IMR-90 (cell line): ENCODE measurements at regions not wholly inside any gene's neighbourhood (a gene's known extent, or its start where the extent isn't known, plus 50 kb on each side); places are given as distances from the start of the nearest gene placed in this dataset.

Experiments
- ATAC-seq: fragments of 200-7000 bp; cut with Tn5 transposase; 2 replicates; pipeline ENCODE4 v1.9.1; 2020; ENCODE audit warnings: low read depth, mild to moderate bottlenecking, moderate library complexity
- BruUV-seq: library from RNA; stranded (reverse); fragments of 400-500 nt; replicated peaks from 2 replicates; lab custom pipeline; 2021; lab: Mats Ljungman, UMichigan
- CTCF ChIA-PET: fragments of 300-600 bp; formaldehyde crosslinking; extraction: SDS; loops from one replicate; lab custom pipeline; 2021; ENCODE audit warnings: antibody characterized with exemption; lab: Yijun Ruan, JAX
- POLR2A ChIA-PET: fragments of 300-600 bp; sonication (Branson Sonifier 250); formaldehyde crosslinking; loops from one replicate; lab custom pipeline; 2022; ENCODE audit warnings: antibody characterized with exemption; ENCODE audit not compliant: unreplicated experiment; lab: Charles Lee
- DNase-seq: peaks from one replicate; pipeline ENCODE4 v3.0.0; 2013
- H2AFZ ChIP-seq: replicated peaks from 2 replicates; pipeline ENCODE3; 2013; ENCODE audit warnings: low read length, mild to moderate bottlenecking; ENCODE audit not compliant: poor library complexity
- H2AK5ac ChIP-seq: 2 replicates; pipeline ENCODE4 v1.6.1; 2013; ENCODE audit warnings: low read depth, low read length, inconsistent platforms
- H2AK9ac ChIP-seq: replicated peaks from 2 replicates; pipeline ENCODE3; 2013; ENCODE audit warnings: mild to moderate bottlenecking, low read depth, low read length, moderate library complexity; ENCODE audit not compliant: poor library complexity
- H2BK120ac ChIP-seq: 2 replicates; pipeline ENCODE4 v1.6.1; 2013; ENCODE audit warnings: low read depth, low read length, inconsistent platforms
- H2BK15ac ChIP-seq: 3 replicates; pipeline ENCODE4 v1.6.1; 2013; ENCODE audit warnings: low read depth, low read length, inconsistent platforms
- H2BK20ac ChIP-seq: 2 replicates; pipeline ENCODE4 v1.6.1; 2013; ENCODE audit warnings: low read depth, mild to moderate bottlenecking, inconsistent platforms, low read length, moderate library complexity
- H2BK5ac ChIP-seq: 2 replicates; pipeline ENCODE4 v1.6.1; 2013; ENCODE audit warnings: mild to moderate bottlenecking, low read depth, low read length, inconsistent platforms; ENCODE audit not compliant: poor library complexity, severe bottlenecking
- H3K14ac ChIP-seq: replicated peaks from 2 replicates; pipeline ENCODE4 v1.6.1; 2013; ENCODE audit warnings: low read depth, low read length, inconsistent platforms
- H3K18ac ChIP-seq: 2 replicates; pipeline ENCODE4 v1.6.1; 2013; ENCODE audit warnings: low read depth, low read length, control low read depth
- H3K23ac ChIP-seq: 2 replicates; pipeline ENCODE4 v1.6.1; 2013; ENCODE audit warnings: low read depth, low read length, inconsistent platforms
- H3K27ac ChIP-seq: 2 replicates; pipeline ENCODE4 v1.5.1; 2013; ENCODE audit warnings: mild to moderate bottlenecking, control low read depth, low read length; ENCODE audit not compliant: insufficient read depth
- H3K27me3 ChIP-seq: 2 replicates; pipeline ENCODE4 v1.6.1; 2013; ENCODE audit warnings: low read length; ENCODE audit not compliant: control insufficient read depth, insufficient read depth
- H3K36me3 ChIP-seq: 2 replicates; pipeline ENCODE4 v1.6.1; 2013; ENCODE audit warnings: low read length, mixed read lengths; ENCODE audit not compliant: control insufficient read depth, insufficient read depth
- H3K4ac ChIP-seq: 2 replicates; pipeline ENCODE4 v1.6.1; 2013; ENCODE audit warnings: low read depth, low read length, inconsistent platforms
- H3K4me1 ChIP-seq: 2 replicates; pipeline ENCODE4 v1.6.1; 2013; ENCODE audit warnings: low read length, mixed read lengths; ENCODE audit not compliant: control insufficient read depth, insufficient read depth
- H3K4me2 ChIP-seq: 2 replicates; pipeline ENCODE4 v1.6.1; 2013; ENCODE audit warnings: low read depth, mild to moderate bottlenecking, control low read depth, low read length, moderate library complexity
- H3K4me3 ChIP-seq: 2 replicates; pipeline ENCODE4 v1.5.1; 2013; ENCODE audit warnings: low read depth, mild to moderate bottlenecking, control low read depth, low read length, moderate library complexity; ENCODE audit not compliant: insufficient read depth
- H3K56ac ChIP-seq: 2 replicates; pipeline ENCODE4 v1.6.1; 2013; ENCODE audit warnings: low read length, inconsistent platforms; ENCODE audit not compliant: insufficient read depth; ENCODE audit errors: extremely low read depth
- H3K79me1 ChIP-seq, 2 experiments: 2 replicates each; pipeline ENCODE4 v1.6.1; 2013; ENCODE audit warnings: low read length in 2 of 2, inconsistent platforms in 1 of 2, low read depth in 1 of 2
- H3K9ac ChIP-seq: 2 replicates; pipeline ENCODE4 v1.6.1; 2013; ENCODE audit warnings: low read depth, low read length, control low read depth
- H3K9me1 ChIP-seq: 2 replicates; pipeline ENCODE4 v1.6.1; 2013; ENCODE audit warnings: low read length, inconsistent platforms; ENCODE audit not compliant: insufficient read depth
- H3K9me3 ChIP-seq: 2 replicates; pipeline ENCODE4 v1.6.1; 2013; ENCODE audit warnings: low read length; ENCODE audit not compliant: control insufficient read depth, insufficient read depth
- H4K20me1 ChIP-seq: 2 replicates; pipeline ENCODE4 v1.6.1; 2013; ENCODE audit warnings: low read length, inconsistent platforms; ENCODE audit not compliant: insufficient read depth
- H4K5ac ChIP-seq: 2 replicates; pipeline ENCODE4 v1.6.1; 2013; ENCODE audit warnings: mild to moderate bottlenecking, low read depth, low read length, control low read depth
- H4K8ac ChIP-seq, 2 experiments: 2 replicates each; pipeline ENCODE4 v1.6.1; 2013; ENCODE audit warnings: low read depth in 2 of 2, low read length in 2 of 2, control low read depth in 1 of 2, inconsistent platforms in 1 of 2
- H4K91ac ChIP-seq: 2 replicates; pipeline ENCODE4 v1.6.1; 2013; ENCODE audit warnings: low read depth, low read length, inconsistent platforms; ENCODE audit not compliant: insufficient read depth
- MAFK ChIP-seq: IDR thresholded peaks from 2 replicates; pipeline ENCODE4 v1.6.1; 2012; ENCODE audit warnings: low read depth, low read length, improper control_type of control experiment
- WGBS, 2 experiments: methylation state at CpG; one replicate each; pipeline versions ENCODE4 v1.1.5 to v1.1.7; 2013; ENCODE audit warnings: missing lambda C conversion rate in 2 of 2; ENCODE audit not compliant: insufficient read length in 1 of 2; ENCODE audit errors: extremely low coverage in 2 of 2; 5-methylcytosine and 5-hydroxymethylcytosine counted together
- dilution Hi-C: fragments of 300-500 bp; cut with HindIII; formaldehyde crosslinking; loops from one replicate; pipeline ENCODE4 v1.14.3; 2018; ENCODE audit warnings: low sequenced_read_pairs; ENCODE audit not compliant: unreplicated experiment
- in situ Hi-C: fragments of 300-500 bp; cut with MboI; formaldehyde crosslinking; loops from 3 replicates; pipeline ENCODE4 v1.14.3; 2019; ENCODE audit warnings: low sequenced_read_pairs, inconsistent platforms, mixed read lengths
- intact Hi-C: fragments of 100-400 bp; cut with micrococcal nuclease; formaldehyde crosslinking; loops from 2 replicates; pipeline ENCODE4 v1.10.0; 2022
- TF ChIP-seq, protein P1 (sequence below): fragments of 150-350 bp; IDR thresholded peaks from 2 replicates; pipeline ENCODE4 v1.6.1; 2016; ENCODE audit warnings: low read depth, mild to moderate bottlenecking, low read length, moderate library complexity, borderline replicate concordance

DNA sequence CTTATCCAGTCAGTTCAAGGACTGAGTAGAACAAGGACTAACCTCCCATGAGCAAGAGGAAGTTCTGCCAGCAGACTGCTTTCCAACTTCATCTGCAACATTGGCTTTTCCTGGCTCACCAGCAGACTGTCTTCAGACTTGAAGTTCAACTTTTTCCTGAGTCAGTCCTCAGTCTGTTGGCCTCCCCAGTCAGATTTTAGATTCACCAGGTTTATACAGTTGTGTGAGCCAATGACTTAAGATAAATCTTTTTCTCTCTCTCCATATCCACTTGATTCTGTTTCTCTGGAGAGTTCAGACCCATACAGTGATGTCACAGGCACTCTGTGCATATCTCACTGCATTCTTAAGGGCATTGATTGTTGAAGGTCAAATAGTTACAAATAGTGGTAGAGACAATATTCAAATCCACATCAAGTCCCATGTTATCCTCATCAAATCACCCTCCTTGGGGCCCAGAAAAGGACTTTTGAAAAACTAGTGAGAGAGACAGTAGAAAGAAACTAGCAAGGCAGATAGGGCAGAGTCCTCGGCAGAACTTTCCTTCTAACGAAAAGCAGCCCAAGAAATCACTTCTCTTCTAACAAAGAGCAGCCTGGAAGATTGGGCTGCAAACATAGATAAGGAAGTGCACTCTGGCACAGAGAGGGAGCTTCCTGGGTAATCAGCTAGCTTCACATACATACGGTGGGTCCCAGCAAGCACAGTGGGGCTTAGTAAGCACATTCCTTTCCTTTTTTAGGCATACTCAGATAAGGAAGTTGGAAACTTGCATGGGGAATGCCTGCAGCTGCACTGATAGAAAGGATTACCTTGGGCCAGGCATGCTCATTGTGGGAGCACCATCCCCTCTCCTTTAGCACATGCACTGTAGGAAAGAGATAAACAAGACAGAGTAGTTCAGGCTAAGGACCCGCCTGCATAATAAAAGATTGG, 132.3 kb upstream of the FAM20A start:
- intact Hi-C loops (no loop called here), dilution Hi-C loops (no loop called here), in situ Hi-C loops (no loop called here)
- Histone ChIP-seq H4K5ac (peak overlapping the region; percentile 29; the same call in 1 of the 2 replicates), H3K9me3 (no peaks in the 10 kb centered on the region), H3K4ac (peak overlapping the region; percentile 23; the same call in 1 of the 2 replicates), H2BK120ac (peak overlapping the region; percentile 61), H3K14ac (peak overlapping the region; percentile 30; the same call in 1 of the 2 replicates), H4K8ac (peak overlapping the region; percentile 64 to 81; a peak in 3 of 4 replicates), H3K27me3 (no peaks in the 10 kb centered on the region), H2AK9ac (no peak overlapping the region), H2BK20ac (peak overlapping the region; percentile 46), H2BK5ac (peak overlapping the region; percentile 4), H3K4me2 (peak overlapping the region; percentile 0), H4K20me1 (no peaks in the 10 kb centered on the region), H3K4me3 (no peak overlapping the region), H3K36me3 (no peaks in the 10 kb centered on the region), H3K18ac (peak overlapping the region; percentile 43), H4K91ac (peak overlapping the region; percentile 71), H3K27ac (peak overlapping the region; percentile 41; the same call in 1 of the 2 replicates), H3K4me1 (peaks cover 2% of the 10 kb centered on the region), H3K79me1 (no peaks in the 10 kb centered on the region), H2AFZ (peak overlapping the region; percentile 77), H3K56ac (no peak overlapping the region; the same call in 1 of the 2 replicates), H3K9ac (peak overlapping the region; percentile 27; the same call in 1 of the 2 replicates), H2BK15ac (peak overlapping the region; percentile 19; the same call in 2 of the 3 replicates), H3K9me1 (no peaks in the 10 kb centered on the region), H3K23ac (no peak overlapping the region), H2AK5ac (peak overlapping the region; percentile 35; the same call in 1 of the 2 replicates)
- TF ChIP-seq, protein P1, sequence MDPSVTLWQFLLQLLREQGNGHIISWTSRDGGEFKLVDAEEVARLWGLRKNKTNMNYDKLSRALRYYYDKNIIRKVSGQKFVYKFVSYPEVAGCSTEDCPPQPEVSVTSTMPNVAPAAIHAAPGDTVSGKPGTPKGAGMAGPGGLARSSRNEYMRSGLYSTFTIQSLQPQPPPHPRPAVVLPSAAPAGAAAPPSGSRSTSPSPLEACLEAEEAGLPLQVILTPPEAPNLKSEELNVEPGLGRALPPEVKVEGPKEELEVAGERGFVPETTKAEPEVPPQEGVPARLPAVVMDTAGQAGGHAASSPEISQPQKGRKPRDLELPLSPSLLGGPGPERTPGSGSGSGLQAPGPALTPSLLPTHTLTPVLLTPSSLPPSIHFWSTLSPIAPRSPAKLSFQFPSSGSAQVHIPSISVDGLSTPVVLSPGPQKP: no peak
- peak; percentile 36; the same call in 1 of the 2 replicates for TF ChIP-seq MAFK
- CTCF ChIA-PET: interaction anchor here (0.6 kb wide), 1 partner anchor 12 kb away, joined by 3 read pairs; no protein-coding TSS in a partner anchor
- peak; percentile 91 for ATAC-seq
- no CpG with 5 or more reads among the region's 4 CpGs for WGBS, 2 experiments
- no TSS peak for BruUV-seq
- POLR2A ChIA-PET: no interaction called here
- peak; percentile 72 for DNase-seq
